ENCODE measurements at regions not wholly inside any gene's neighbourhood (a gene's known extent, or its start where the extent isn't known, plus 50 kb on each side); places are given as distances from the start of the nearest gene placed in this dataset.

GRCh38 chr2:167438206-167438605, 549.9 kb downstream of the XIRP2 start:
- TF ChIP-seq CTCF (IDR thresholded peaks at IDR 0.05): no peak
- TF ChIP-seq POLR2A (IDR thresholded peaks at IDR 0.05): no peak
- Histone ChIP-seq H3K27ac (no peak overlapping the region), H3K36me3 (no peaks in the 10 kb centered on the region), H3K4me1 (no peaks in the 10 kb centered on the region), H3K27me3 (no peaks in the 10 kb centered on the region), H3K4me3 (no peak overlapping the region), H3K9me3 (no peaks in the 10 kb centered on the region)
- DNase-seq: no peak

- no peaks in the 10 kb centered on the region for H3K27me3 ChIP-seq
- no peaks in the 10 kb centered on the region for H3K36me3 ChIP-seq
- no peak overlapping the region for H3K27ac ChIP-seq
- no peaks in the 10 kb centered on the region for H3K9me3 ChIP-seq
- H3K4me1 ChIP-seq: no peaks in the 10 kb centered on the region
- no peak overlapping the region for H3K4me3 ChIP-seq
- DNase-seq: no peak
- TF ChIP-seq CTCF (IDR thresholded peaks at IDR 0.05) (no peak), POLR2A (IDR thresholded peaks at IDR 0.05) (no peak)
Measured at GRCh38 chr2:167431949-167432348, 543.7 kb downstream of the XIRP2 start.

- TF ChIP-seq CTCF (IDR thresholded peaks at IDR 0.05): no peak
- H3K4me1 ChIP-seq: no peaks in the 10 kb centered on the region
- H3K4me3 ChIP-seq: no peak overlapping the region
- H3K36me3 ChIP-seq: no peaks in the 10 kb centered on the region
- no peaks in the 10 kb centered on the region for H3K27me3 ChIP-seq
- H3K27ac ChIP-seq: no peak overlapping the region
- no peak for DNase-seq
- no peaks in the 10 kb centered on the region for H3K9me3 ChIP-seq
Measured at GRCh38 chr2:167430447-167430846, 542.2 kb downstream of the XIRP2 start.

- H3K36me3 ChIP-seq: no peaks in the 10 kb centered on the region
- no peak for DNase-seq
- TF ChIP-seq POLR2A (IDR thresholded peaks at IDR 0.05) (no peak), CTCF (IDR thresholded peaks at IDR 0.05) (no peak)
Measured at GRCh38 chr2:167424803-167425755, 536.8 kb downstream of the XIRP2 start.

GRCh38 chr2:167424221-167424620, 535.9 kb downstream of the XIRP2 start:
- Histone ChIP-seq H3K27me3 (no peaks in the 10 kb centered on the region), H3K4me1 (no peaks in the 10 kb centered on the region), H3K36me3 (no peaks in the 10 kb centered on the region), H3K9me3 (no peaks in the 10 kb centered on the region), H3K27ac (no peak overlapping the region), H3K4me3 (no peak overlapping the region)
- DNase-seq: no peak
- TF ChIP-seq CTCF (IDR thresholded peaks at IDR 0.05) (no peak), POLR2A (IDR thresholded peaks at IDR 0.05) (no peak)

More at GRCh38 chr2:167424803-167425755, 536.8 kb downstream of the XIRP2 start:
- H3K27me3 ChIP-seq: no peaks in the 10 kb centered on the region
- no peak overlapping the region for H3K27ac ChIP-seq
- H3K4me3 ChIP-seq: no peak overlapping the region
- H3K4me1 ChIP-seq: no peaks in the 10 kb centered on the region
- no peaks in the 10 kb centered on the region for H3K9me3 ChIP-seq
